HCT116 (cell line): ENCODE measurements at regions not wholly inside any gene's neighbourhood (a gene's known extent, or its start where the extent isn't known, plus 50 kb on each side); places are given as distances from the start of the nearest gene placed in this dataset.

Source experiments
- ATAC-seq: fragments of 200-7000 bp; cut with Tn5 transposase; 2 replicates; pipeline ENCODE4 v1.9.1; 2020; ENCODE audit warnings: mild to moderate bottlenecking, moderate library complexity
- BruUV-seq: library from RNA; stranded (reverse); fragments of 400-500 nt; replicated peaks from 2 replicates; lab custom pipeline; 2021; lab: Mats Ljungman, UMichigan
- CTCF ChIA-PET: fragments of 300-600 bp; sonication (Branson Sonifier 250); formaldehyde crosslinking; loops from one replicate; lab custom pipeline; 2021; ENCODE audit warnings: antibody characterized with exemption; lab: Charles Lee
- POLR2A ChIA-PET: fragments of 300-600, 350-600 bp; sonication (Branson Sonifier 250); formaldehyde crosslinking; loops from one replicate; lab custom pipeline; 2021; ENCODE audit warnings: antibody characterized with exemption; lab: Charles Lee
- RAD21 ChIA-PET, 2 experiments: fragments of 300-600 bp; sonication (Branson Sonifier 250); formaldehyde crosslinking; loops; one replicate each; lab custom pipeline; 2023; ENCODE audit warnings: low total read pairs in 2 of 2; ENCODE audit not compliant: uncharacterized antibody in 2 of 2, unreplicated experiment in 2 of 2, low non-redundant PET in 1 of 2; lab: Charles Lee
- DNase-seq: peaks from one replicate; pipeline ENCODE4 v3.0.0-alpha.2; 2010; ENCODE audit warnings: low read depth, low spot score
- H2AFZ ChIP-seq: fragments of 200-600 bp; shearing (Covaris generic), sonication (generic); 2 replicates; pipeline ENCODE4 v1.6.1; 2017; ENCODE audit warnings: low read depth, mixed run types, mixed read lengths, antibody characterized with exemption, low read length; ENCODE audit not compliant: poor library complexity, severe bottlenecking
- H3K27ac ChIP-seq: 2 replicates; pipeline ENCODE4 v1.5.1; 2012; ENCODE audit warnings: low read depth, low read length
- H3K27me3 ChIP-seq: fragments of 200-600 bp; sonication (generic); 2 replicates; pipeline ENCODE4 v1.6.1; 2016; ENCODE audit warnings: mixed run types, low read length, mixed read lengths; ENCODE audit not compliant: insufficient read depth
- H3K36me3 ChIP-seq, 2 experiments: fragments of 200-500 bp in 1 of 2; fragments of 200-600 bp in 1 of 2; sonication (Bioruptor generic) in 1 of 2; sonication (generic) in 1 of 2; 2 replicates each; pipeline versions ENCODE4 v1.5.1 to v1.6.1; 2014 to 2016; ENCODE audit warnings: low read length in 2 of 2, inconsistent platforms in 1 of 2, mixed read lengths in 1 of 2, mixed run types in 1 of 2; ENCODE audit not compliant: insufficient read depth in 2 of 2, control insufficient read depth in 1 of 2
- H3K4me1 ChIP-seq, 2 experiments: fragments of 200-600 bp in 1 of 2; sonication (generic) in 1 of 2; 2 replicates each; pipeline versions ENCODE4 v1.5.1 to v1.6.1; 2012 to 2017; ENCODE audit warnings: low read length in 2 of 2, inconsistent platforms in 1 of 2, mild to moderate bottlenecking in 1 of 2, mixed read lengths in 1 of 2, mixed run types in 1 of 2, moderate library complexity in 1 of 2; ENCODE audit not compliant: insufficient read depth in 2 of 2, control insufficient read depth in 1 of 2
- H3K4me2 ChIP-seq: fragments of 200-600 bp; sonication (generic); 2 replicates; pipeline ENCODE4 v1.6.1; 2017; ENCODE audit warnings: mixed run types, low read length, mixed read lengths
- H3K4me3 ChIP-seq, 2 experiments: fragments of 200-600 bp in 1 of 2; sonication (generic) in 1 of 2; replicated peaks in 1 of 2; 2 replicates each; pipeline ENCODE4 v1.5.1; 2011 to 2016; ENCODE audit warnings: low read length in 2 of 2, control low read depth in 1 of 2, low read depth in 1 of 2, mild to moderate bottlenecking in 1 of 2, mixed read lengths in 1 of 2, mixed run types in 1 of 2
- H3K79me2 ChIP-seq: fragments of 200-600 bp; sonication (generic); 2 replicates; pipeline ENCODE4 v1.6.1; 2017; ENCODE audit warnings: mild to moderate bottlenecking, mixed run types, low read length, moderate library complexity, mixed read lengths; ENCODE audit not compliant: insufficient read depth
- H3K9ac ChIP-seq: fragments of 200-600 bp; sonication (generic); 2 replicates; pipeline ENCODE4 v1.6.1; 2016; ENCODE audit warnings: low read length, mixed read lengths
- H3K9me2 ChIP-seq: fragments of 200-600 bp; sonication (generic), shearing (Covaris generic); 2 replicates; pipeline ENCODE4 v1.6.1; 2017; ENCODE audit warnings: mixed run types, mild to moderate bottlenecking, moderate library complexity; ENCODE audit not compliant: insufficient read depth
- H3K9me3 ChIP-seq, 2 experiments: fragments of 200-500 bp in 1 of 2; fragments of 200-600 bp in 1 of 2; sonication (Bioruptor generic) in 1 of 2; sonication (generic) in 1 of 2; 2 replicates each; pipeline ENCODE4 v1.6.1; 2014 to 2017; ENCODE audit warnings: low read length in 2 of 2, mixed read lengths in 2 of 2, inconsistent platforms in 1 of 2, low read depth in 1 of 2, mild to moderate bottlenecking in 1 of 2, mixed run types in 1 of 2, moderate library complexity in 1 of 2; ENCODE audit not compliant: control insufficient read depth in 1 of 2, insufficient read depth in 1 of 2
- H4K20me1 ChIP-seq: fragments of 200-600 bp; sonication (generic), shearing (Covaris generic); 2 replicates; pipeline ENCODE4 v1.6.1; 2017; ENCODE audit warnings: mixed run types, mild to moderate bottlenecking, moderate library complexity; ENCODE audit not compliant: insufficient read depth
- ATF3 ChIP-seq: IDR thresholded peaks from 2 replicates; pipeline ENCODE4 v1.6.1; 2012
- CBX3 ChIP-seq: IDR thresholded peaks from 2 replicates; pipeline ENCODE4 v1.6.1; 2012; ENCODE audit warnings: low read depth
- EGR1 ChIP-seq: IDR thresholded peaks from 2 replicates; pipeline ENCODE4 v1.6.1; 2012; ENCODE audit warnings: low read depth
- EZH2 ChIP-seq: fragments of 200-600 bp; sonication (generic); IDR thresholded peaks from 2 replicates; pipeline ENCODE4 v1.6.1; 2017; ENCODE audit warnings: antibody characterized with exemption, mixed run types
- EZH2phosphoT487 ChIP-seq: fragments of 200-600 bp; IDR thresholded peaks from 2 replicates; pipeline ENCODE4 v1.6.1; 2018; ENCODE audit warnings: antibody characterized with exemption, borderline replicate concordance
- POLR2A ChIP-seq: IDR thresholded peaks from 2 replicates; pipeline ENCODE4 v1.7.0; 2011; ENCODE audit warnings: borderline replicate concordance; ENCODE audit not compliant: insufficient read depth, insufficient read length; ENCODE audit errors: extremely low read depth
- TCF7L2 ChIP-seq: IDR thresholded peaks from 2 replicates; pipeline ENCODE4 v1.7.0; 2011; ENCODE audit warnings: borderline replicate concordance, inconsistent platforms; ENCODE audit not compliant: insufficient read depth, insufficient read length; ENCODE audit errors: extremely low read depth
- YY1 ChIP-seq: IDR thresholded peaks from 2 replicates; pipeline ENCODE4 v1.6.1; 2011; ENCODE audit warnings: low read length, low read depth, moderate library complexity, mild to moderate bottlenecking; ENCODE audit not compliant: insufficient replicate concordance; ENCODE audit errors: extremely low read depth
- ZBTB33 ChIP-seq: IDR thresholded peaks from 2 replicates; pipeline ENCODE4 v1.6.1; 2011; ENCODE audit warnings: mild to moderate bottlenecking, low read length, moderate library complexity; ENCODE audit not compliant: insufficient replicate concordance; ENCODE audit errors: extremely low read depth
- ZFX ChIP-seq: fragments of 450-650 bp; IDR thresholded peaks from 2 replicates; pipeline ENCODE4 v1.6.1; 2017
- intact Hi-C: fragments of 100-400 bp; cut with micrococcal nuclease; formaldehyde crosslinking; loops from 2 replicates; pipeline ENCODE4 v1.10.0; 2022

DNA sequence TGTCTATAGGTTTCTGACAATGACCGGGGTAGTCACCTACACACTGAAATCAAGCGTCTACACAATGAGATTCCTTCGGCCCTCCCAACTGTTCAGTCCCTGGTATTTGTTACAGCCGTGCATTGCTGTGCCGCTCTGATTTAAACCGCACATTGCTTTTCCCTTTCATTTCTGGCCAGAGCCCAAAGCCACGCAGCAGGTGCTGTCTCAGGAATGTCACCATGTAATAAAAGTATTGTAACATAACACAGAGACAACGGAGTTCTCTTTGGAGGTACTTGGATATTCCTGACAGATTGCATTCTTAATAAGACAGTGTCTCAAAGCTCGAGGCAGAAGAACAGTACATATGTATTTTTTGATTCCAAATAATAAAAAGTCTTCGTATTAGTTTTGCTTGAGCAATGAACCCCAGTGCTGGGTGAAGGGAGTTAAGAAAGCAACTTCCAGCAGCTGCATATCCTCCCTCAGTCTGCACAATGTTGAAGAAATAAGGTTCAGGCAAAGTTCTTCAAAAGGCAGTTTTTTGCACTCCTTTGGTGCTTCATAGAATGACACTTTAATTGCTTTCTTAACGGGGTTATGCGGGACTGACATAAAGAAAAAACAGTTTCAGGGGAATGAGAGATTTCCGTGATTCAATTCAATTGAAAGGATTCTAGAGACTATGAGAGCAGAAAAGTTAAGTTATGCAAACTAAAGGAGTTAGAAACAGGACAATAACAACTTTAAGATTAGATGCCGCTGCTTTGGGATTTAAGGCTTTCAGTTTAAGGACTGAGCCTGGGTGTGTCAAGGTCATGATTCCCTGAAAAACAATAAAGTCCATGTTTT is 288.7 kb upstream of the FLRT2 start:
- CTCF ChIA-PET = no interaction called here
- Histone ChIP-seq H4K20me1 (no peaks in the 10 kb centered on the region), H2AFZ (no peak overlapping the region), H3K4me3 (no peak overlapping the region), H3K9me2 (no peaks in the 10 kb centered on the region), H3K79me2 (no peaks in the 10 kb centered on the region), H3K27me3 (no peaks in the 10 kb centered on the region), H3K27ac (no peak overlapping the region), H3K36me3 (no peaks in the 10 kb centered on the region), H3K4me2 (no peak overlapping the region), H3K9me3 (peaks cover 6 to 18% of the 10 kb centered on the region in 2 experiments; a peak in 2 of 4 replicates), H3K4me1 (no peaks in the 10 kb centered on the region), H3K9ac (no peak overlapping the region)
- ATAC-seq (no peak), DNase-seq (no peak)
- intact Hi-C loops = no loop called here
- no TSS peak for BruUV-seq
- RAD21 ChIA-PET = no interaction called here
- no peak for TF ChIP-seq ATF3
- no peak for TF ChIP-seq ZFX
- TF ChIP-seq ZBTB33 = no peak
- TF ChIP-seq EZH2 = no peak
- TF ChIP-seq TCF7L2 = no peak
- TF ChIP-seq EGR1 = no peak
- TF ChIP-seq POLR2A = no peak
- TF ChIP-seq YY1 = no peak
- TF ChIP-seq EZH2phosphoT487 = no peak
- no peak for TF ChIP-seq CBX3
- POLR2A ChIA-PET = no interaction called here
